Fibroblast of lung (primary cell): ENCODE measurements at regions not wholly inside any gene's neighbourhood (a gene's known extent, or its start where the extent isn't known, plus 50 kb on each side); places are given as distances from the start of the nearest gene placed in this dataset.

Experiments
- EZH2 ChIP-seq: IDR thresholded peaks from 2 replicates; pipeline ENCODE4 v1.5.1; 2012; ENCODE audit warnings: low read length, control low read depth, mild to moderate bottlenecking; ENCODE audit errors: missing control alignments
- TF ChIP-seq, protein P1 (sequence below), 2 donors: IDR thresholded peaks in 1 of 2; conservative IDR thresholded peaks in 1 of 2; 1 replicate in 1 of 2; 2 replicates in 1 of 2; pipeline ENCODE4 v1.5.1; 2011 to 2012; ENCODE audit warnings: low read length in 2 of 2, control low read depth in 1 of 2, inconsistent platforms in 1 of 2, low read depth in 1 of 2, mild to moderate bottlenecking in 1 of 2

DNA sequence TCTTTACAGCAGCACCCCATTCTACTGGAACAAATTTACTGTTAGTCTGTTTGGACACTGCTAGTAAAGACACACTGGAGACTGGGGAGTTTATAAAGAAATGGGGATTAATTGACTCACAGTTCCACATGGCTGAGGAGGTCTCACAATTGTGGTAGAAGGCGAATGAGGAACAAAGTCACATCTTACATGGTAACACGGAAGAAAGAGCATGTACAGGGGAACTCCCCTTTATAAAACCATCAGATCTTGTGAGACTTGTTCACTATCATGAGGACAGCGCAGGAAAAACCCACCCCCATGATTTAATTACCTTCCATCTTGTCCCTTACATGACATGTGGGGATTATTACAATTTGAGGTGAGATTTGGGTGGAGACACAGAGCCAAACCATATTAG lies 1204.2 kb downstream of the SLITRK1 start:
- TF ChIP-seq, protein P1, sequence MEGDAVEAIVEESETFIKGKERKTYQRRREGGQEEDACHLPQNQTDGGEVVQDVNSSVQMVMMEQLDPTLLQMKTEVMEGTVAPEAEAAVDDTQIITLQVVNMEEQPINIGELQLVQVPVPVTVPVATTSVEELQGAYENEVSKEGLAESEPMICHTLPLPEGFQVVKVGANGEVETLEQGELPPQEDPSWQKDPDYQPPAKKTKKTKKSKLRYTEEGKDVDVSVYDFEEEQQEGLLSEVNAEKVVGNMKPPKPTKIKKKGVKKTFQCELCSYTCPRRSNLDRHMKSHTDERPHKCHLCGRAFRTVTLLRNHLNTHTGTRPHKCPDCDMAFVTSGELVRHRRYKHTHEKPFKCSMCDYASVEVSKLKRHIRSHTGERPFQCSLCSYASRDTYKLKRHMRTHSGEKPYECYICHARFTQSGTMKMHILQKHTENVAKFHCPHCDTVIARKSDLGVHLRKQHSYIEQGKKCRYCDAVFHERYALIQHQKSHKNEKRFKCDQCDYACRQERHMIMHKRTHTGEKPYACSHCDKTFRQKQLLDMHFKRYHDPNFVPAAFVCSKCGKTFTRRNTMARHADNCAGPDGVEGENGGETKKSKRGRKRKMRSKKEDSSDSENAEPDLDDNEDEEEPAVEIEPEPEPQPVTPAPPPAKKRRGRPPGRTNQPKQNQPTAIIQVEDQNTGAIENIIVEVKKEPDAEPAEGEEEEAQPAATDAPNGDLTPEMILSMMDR (conservative IDR thresholded peaks at IDR 0.05 in 1 of 2, IDR thresholded peaks at IDR 0.05 in 1 of 2; ENCODE audit: low read depth in 1 of 2, low read length in 2 of 2) = no peak
- no peak for TF ChIP-seq EZH2
